K562 (cell line): ENCODE measurements at regions not wholly inside any gene's neighbourhood (a gene's known extent, or its start where the extent isn't known, plus 50 kb on each side); places are given as distances from the start of the nearest gene placed in this dataset.

Experiments used
- BMI1 ChIP-seq: fragments of 150-350 bp; IDR thresholded peaks from 2 replicates; pipeline ENCODE4 v1.6.1; 2014; ENCODE audit warnings: low read length
- BRF1 ChIP-seq: IDR thresholded peaks from 3 replicates; pipeline ENCODE4 v1.6.1; 2011; ENCODE audit warnings: borderline replicate concordance, mild to moderate bottlenecking; ENCODE audit not compliant: insufficient read length; ENCODE audit errors: extremely low read depth
- CBFA2T3 ChIP-seq: fragments of 450-650 bp; IDR thresholded peaks from 2 replicates; pipeline ENCODE4 v1.6.1; 2017
- ETV5 ChIP-seq: sonication (generic); formaldehyde crosslinking; IDR thresholded peaks from 2 replicates; pipeline ENCODE4 v1.4.0; 2020; ENCODE audit warnings: low read depth, mild to moderate bottlenecking, missing genetic modification reagents
- GATAD2B ChIP-seq: fragments of 450-650 bp; IDR thresholded peaks from 2 replicates; pipeline ENCODE4 v1.6.1; 2017; ENCODE audit warnings: mild to moderate bottlenecking, borderline replicate concordance
- KLF6 ChIP-seq: fragments of 250-450 bp; sonication (Bioruptor Pico); IDR thresholded peaks from 2 replicates; pipeline ENCODE4 v1.4.0; 2020; ENCODE audit warnings: mild to moderate bottlenecking, moderate library complexity, borderline replicate concordance
- MIER1 ChIP-seq: fragments of 450-650 bp; IDR thresholded peaks from 2 replicates; pipeline ENCODE4 v1.6.1; 2016; ENCODE audit warnings: antibody characterized with exemption, mild to moderate bottlenecking, low read depth
- NCOA6 ChIP-seq: fragments of 450-650 bp; IDR thresholded peaks from 2 replicates; pipeline ENCODE4 v1.6.1; 2017; ENCODE audit warnings: mild to moderate bottlenecking
- NR2F6 ChIP-seq: fragments of 450-650 bp; formaldehyde crosslinking; IDR thresholded peaks from 2 replicates; pipeline ENCODE4 v1.4.0; 2020; ENCODE audit warnings: mild to moderate bottlenecking
- RBM25 ChIP-seq: fragments of 200-400 bp; formaldehyde crosslinking; IDR thresholded peaks from 2 replicates; pipeline ENCODE4 v1.6.1; 2018; ENCODE audit warnings: low read length, low read depth, moderate library complexity; ENCODE audit not compliant: severe bottlenecking
- SMC3 ChIP-seq: conservative IDR thresholded peaks from 2 replicates; pipeline ENCODE4 v1.6.1; 2011; ENCODE audit warnings: low read depth, low read length, improper control_type of control experiment; ENCODE audit not compliant: insufficient read depth
- SNRNP70 ChIP-seq: fragments of 200-400 bp; formaldehyde crosslinking; optimal IDR thresholded peaks from 2 replicates; pipeline ENCODE3; 2017; ENCODE audit warnings: low read depth, low read length
- ZNF124 ChIP-seq: sonication (generic); formaldehyde crosslinking; IDR thresholded peaks from 2 replicates; pipeline ENCODE4 v1.8.1; 2022; ENCODE audit warnings: missing genetic modification reagents
- ZNF140 ChIP-seq: fragments of 250-450 bp; sonication (Bioruptor Pico); IDR thresholded peaks from 2 replicates; pipeline ENCODE4 v1.8.0; 2021; ENCODE audit warnings: moderate library complexity, mild to moderate bottlenecking, inconsistent platforms
- ZNF445 ChIP-seq: fragments of 250-450 bp; sonication (Bioruptor Pico); IDR thresholded peaks from 2 replicates; pipeline ENCODE4 v1.4.0; 2020; ENCODE audit warnings: low read depth, mild to moderate bottlenecking, moderate library complexity
- ZNF584 ChIP-seq: fragments of 200-800 bp; sonication (Bioruptor generic); IDR thresholded peaks from 2 replicates; pipeline ENCODE4 v1.6.1; 2016; ENCODE audit warnings: low read depth, mild to moderate bottlenecking, missing genetic modification characterization, missing compliant biosample characterization
- ZNF668 ChIP-seq: fragments of 250-450 bp; sonication (Bioruptor Pico); IDR thresholded peaks from 2 replicates; pipeline ENCODE4 v1.8.0; 2022; ENCODE audit warnings: mild to moderate bottlenecking, inconsistent platforms
- ZSCAN29 ChIP-seq: fragments of 450-650 bp; IDR thresholded peaks from 2 replicates; pipeline ENCODE4 v1.6.1; 2017
- TF ChIP-seq, protein P1 (sequence below): sonication (generic); formaldehyde crosslinking; IDR thresholded peaks from 2 replicates; pipeline ENCODE4 v1.9.0; 2022; ENCODE audit warnings: mild to moderate bottlenecking, missing genetic modification reagents
- TF ChIP-seq, protein P2 (sequence below): fragments of 450-650 bp; IDR thresholded peaks from 2 replicates; pipeline ENCODE4 v1.7.1; 2018; ENCODE audit warnings: mild to moderate bottlenecking, low read depth; ENCODE audit not compliant: partially characterized antibody
- TF ChIP-seq, protein P3 (sequence below): sonication (generic); formaldehyde crosslinking; IDR thresholded peaks from 2 replicates; pipeline ENCODE4 v1.8.0; 2022; ENCODE audit warnings: mild to moderate bottlenecking, missing genetic modification reagents
- TF ChIP-seq, protein P4 (sequence below): sonication (generic); formaldehyde crosslinking; IDR thresholded peaks from 2 replicates; pipeline ENCODE4 v1.8.0; 2022; ENCODE audit warnings: missing genetic modification reagents, mild to moderate bottlenecking, borderline replicate concordance
- TF ChIP-seq, protein P5 (sequence below): sonication (generic); formaldehyde crosslinking; IDR thresholded peaks from 2 replicates; pipeline ENCODE4 v1.8.1; 2023; ENCODE audit warnings: mild to moderate bottlenecking, missing genetic modification reagents
- TF ChIP-seq, protein P6 (sequence below): sonication (generic); formaldehyde crosslinking; IDR thresholded peaks from 2 replicates; pipeline ENCODE4 v1.8.0; 2022; ENCODE audit warnings: mild to moderate bottlenecking, missing genetic modification reagents

DNA sequence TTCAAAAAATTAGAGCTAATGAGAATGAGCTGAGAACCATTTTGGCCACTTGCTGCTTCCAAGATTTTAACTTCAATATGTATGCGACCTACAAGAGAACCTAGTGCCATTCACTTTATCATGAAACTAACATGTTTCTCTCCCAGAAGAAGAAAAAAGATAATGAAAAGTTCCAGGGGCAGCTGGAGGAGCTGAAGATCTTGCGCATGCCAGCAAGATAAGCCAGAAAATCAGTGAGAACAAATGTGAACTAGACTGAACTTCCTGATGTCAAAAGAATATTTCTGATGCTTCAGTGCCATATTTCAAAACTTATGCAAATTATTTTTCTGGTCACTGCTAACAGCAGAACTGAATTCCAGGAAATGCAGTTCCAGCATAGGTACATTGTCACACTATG is 1265.1 kb downstream of the BRINP3 start (continued):
- TF ChIP-seq, protein P1, sequence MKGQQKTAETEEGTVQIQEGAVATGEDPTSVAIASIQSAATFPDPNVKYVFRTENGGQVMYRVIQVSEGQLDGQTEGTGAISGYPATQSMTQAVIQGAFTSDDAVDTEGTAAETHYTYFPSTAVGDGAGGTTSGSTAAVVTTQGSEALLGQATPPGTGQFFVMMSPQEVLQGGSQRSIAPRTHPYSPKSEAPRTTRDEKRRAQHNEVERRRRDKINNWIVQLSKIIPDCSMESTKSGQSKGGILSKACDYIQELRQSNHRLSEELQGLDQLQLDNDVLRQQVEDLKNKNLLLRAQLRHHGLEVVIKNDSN = no peak
- TF ChIP-seq NCOA6 = no peak
- no peak for TF ChIP-seq ZNF584 (CRISPR knock-in tag)
- no peak for TF ChIP-seq ZSCAN29
- TF ChIP-seq, protein P2, sequence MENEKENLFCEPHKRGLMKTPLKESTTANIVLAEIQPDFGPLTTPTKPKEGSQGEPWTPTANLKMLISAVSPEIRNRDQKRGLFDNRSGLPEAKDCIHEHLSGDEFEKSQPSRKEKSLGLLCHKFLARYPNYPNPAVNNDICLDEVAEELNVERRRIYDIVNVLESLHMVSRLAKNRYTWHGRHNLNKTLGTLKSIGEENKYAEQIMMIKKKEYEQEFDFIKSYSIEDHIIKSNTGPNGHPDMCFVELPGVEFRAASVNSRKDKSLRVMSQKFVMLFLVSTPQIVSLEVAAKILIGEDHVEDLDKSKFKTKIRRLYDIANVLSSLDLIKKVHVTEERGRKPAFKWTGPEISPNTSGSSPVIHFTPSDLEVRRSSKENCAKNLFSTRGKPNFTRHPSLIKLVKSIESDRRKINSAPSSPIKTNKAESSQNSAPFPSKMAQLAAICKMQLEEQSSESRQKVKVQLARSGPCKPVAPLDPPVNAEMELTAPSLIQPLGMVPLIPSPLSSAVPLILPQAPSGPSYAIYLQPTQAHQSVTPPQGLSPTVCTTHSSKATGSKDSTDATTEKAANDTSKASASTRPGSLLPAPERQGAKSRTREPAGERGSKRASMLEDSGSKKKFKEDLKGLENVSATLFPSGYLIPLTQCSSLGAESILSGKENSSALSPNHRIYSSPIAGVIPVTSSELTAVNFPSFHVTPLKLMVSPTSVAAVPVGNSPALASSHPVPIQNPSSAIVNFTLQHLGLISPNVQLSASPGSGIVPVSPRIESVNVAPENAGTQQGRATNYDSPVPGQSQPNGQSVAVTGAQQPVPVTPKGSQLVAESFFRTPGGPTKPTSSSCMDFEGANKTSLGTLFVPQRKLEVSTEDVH = no peak
- TF ChIP-seq NR2F6 = no peak
- TF ChIP-seq ETV5 (CRISPR knock-in tag) = no peak
- TF ChIP-seq GATAD2B = no peak
- no peak for TF ChIP-seq SNRNP70
- no peak for TF ChIP-seq ZNF124 (CRISPR knock-in tag)
- TF ChIP-seq ZNF668 (CRISPR knock-in tag) = no peak
- no peak for TF ChIP-seq RBM25
- no peak for TF ChIP-seq ZNF140 (CRISPR knock-in tag)
- TF ChIP-seq ZNF445 (CRISPR knock-in tag) = no peak
- TF ChIP-seq, protein P3, sequence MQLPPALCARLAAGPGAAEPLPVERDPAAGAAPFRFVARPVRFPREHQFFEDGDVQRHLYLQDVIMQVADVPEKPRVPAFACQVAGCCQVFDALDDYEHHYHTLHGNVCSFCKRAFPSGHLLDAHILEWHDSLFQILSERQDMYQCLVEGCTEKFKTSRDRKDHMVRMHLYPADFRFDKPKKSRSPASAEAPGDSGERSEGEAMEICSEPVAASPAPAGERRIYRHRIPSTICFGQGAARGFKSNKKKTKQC = no peak
- TF ChIP-seq BMI1 = no peak
- peak; percentile 82 for TF ChIP-seq CBFA2T3
- TF ChIP-seq KLF6 (CRISPR knock-in tag) = no peak
- TF ChIP-seq SMC3 = no peak
- TF ChIP-seq, protein P4, sequence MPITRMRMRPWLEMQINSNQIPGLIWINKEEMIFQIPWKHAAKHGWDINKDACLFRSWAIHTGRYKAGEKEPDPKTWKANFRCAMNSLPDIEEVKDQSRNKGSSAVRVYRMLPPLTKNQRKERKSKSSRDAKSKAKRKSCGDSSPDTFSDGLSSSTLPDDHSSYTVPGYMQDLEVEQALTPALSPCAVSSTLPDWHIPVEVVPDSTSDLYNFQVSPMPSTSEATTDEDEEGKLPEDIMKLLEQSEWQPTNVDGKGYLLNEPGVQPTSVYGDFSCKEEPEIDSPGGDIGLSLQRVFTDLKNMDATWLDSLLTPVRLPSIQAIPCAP = no peak
- TF ChIP-seq MIER1 = no peak
- TF ChIP-seq BRF1 = no peak
- TF ChIP-seq, protein P5, sequence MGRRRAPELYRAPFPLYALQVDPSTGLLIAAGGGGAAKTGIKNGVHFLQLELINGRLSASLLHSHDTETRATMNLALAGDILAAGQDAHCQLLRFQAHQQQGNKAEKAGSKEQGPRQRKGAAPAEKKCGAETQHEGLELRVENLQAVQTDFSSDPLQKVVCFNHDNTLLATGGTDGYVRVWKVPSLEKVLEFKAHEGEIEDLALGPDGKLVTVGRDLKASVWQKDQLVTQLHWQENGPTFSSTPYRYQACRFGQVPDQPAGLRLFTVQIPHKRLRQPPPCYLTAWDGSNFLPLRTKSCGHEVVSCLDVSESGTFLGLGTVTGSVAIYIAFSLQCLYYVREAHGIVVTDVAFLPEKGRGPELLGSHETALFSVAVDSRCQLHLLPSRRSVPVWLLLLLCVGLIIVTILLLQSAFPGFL (CRISPR knock-in tag) = no peak
- TF ChIP-seq, protein P6, sequence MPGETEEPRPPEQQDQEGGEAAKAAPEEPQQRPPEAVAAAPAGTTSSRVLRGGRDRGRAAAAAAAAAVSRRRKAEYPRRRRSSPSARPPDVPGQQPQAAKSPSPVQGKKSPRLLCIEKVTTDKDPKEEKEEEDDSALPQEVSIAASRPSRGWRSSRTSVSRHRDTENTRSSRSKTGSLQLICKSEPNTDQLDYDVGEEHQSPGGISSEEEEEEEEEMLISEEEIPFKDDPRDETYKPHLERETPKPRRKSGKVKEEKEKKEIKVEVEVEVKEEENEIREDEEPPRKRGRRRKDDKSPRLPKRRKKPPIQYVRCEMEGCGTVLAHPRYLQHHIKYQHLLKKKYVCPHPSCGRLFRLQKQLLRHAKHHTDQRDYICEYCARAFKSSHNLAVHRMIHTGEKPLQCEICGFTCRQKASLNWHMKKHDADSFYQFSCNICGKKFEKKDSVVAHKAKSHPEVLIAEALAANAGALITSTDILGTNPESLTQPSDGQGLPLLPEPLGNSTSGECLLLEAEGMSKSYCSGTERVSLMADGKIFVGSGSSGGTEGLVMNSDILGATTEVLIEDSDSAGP = no peak
